ENCODE measurements at regions not wholly inside any gene's neighbourhood (a gene's known extent, or its start where the extent isn't known, plus 50 kb on each side); places are given as distances from the start of the nearest gene placed in this dataset.

GRCh38 chr12:102548543-102548942 is 68.2 kb upstream of the IGF1 start:
- Histone ChIP-seq H3K4me1 (no peaks in the 10 kb centered on the region), H3K4me3 (no peak overlapping the region), H3K9me3 (no peaks in the 10 kb centered on the region), H3K27ac (no peak overlapping the region), H3K27me3 (no peaks in the 10 kb centered on the region), H3K36me3 (no peaks in the 10 kb centered on the region)
- WGBS, 2 donors (ENCODE audit: low coverage in 1 of 2): 8 to 36% methylated on average over 3 of the region's 3 CpGs
- no peak for DNase-seq
- intact Hi-C loops (cut with DNase I; ENCODE audit: low total_unique reads): no loop called here
- in situ Hi-C loops (cut with MboI; ENCODE audit: low pct_ligation_motif_present in 1 of 4, low pct_unique_long_range_greater_than_20kb in 1 of 4, low sequenced_read_pairs in 3 of 4): no loop called here
- TF ChIP-seq, protein P1, sequence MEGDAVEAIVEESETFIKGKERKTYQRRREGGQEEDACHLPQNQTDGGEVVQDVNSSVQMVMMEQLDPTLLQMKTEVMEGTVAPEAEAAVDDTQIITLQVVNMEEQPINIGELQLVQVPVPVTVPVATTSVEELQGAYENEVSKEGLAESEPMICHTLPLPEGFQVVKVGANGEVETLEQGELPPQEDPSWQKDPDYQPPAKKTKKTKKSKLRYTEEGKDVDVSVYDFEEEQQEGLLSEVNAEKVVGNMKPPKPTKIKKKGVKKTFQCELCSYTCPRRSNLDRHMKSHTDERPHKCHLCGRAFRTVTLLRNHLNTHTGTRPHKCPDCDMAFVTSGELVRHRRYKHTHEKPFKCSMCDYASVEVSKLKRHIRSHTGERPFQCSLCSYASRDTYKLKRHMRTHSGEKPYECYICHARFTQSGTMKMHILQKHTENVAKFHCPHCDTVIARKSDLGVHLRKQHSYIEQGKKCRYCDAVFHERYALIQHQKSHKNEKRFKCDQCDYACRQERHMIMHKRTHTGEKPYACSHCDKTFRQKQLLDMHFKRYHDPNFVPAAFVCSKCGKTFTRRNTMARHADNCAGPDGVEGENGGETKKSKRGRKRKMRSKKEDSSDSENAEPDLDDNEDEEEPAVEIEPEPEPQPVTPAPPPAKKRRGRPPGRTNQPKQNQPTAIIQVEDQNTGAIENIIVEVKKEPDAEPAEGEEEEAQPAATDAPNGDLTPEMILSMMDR (IDR thresholded peaks at IDR 0.05): no peak
- TF ChIP-seq EP300 (IDR thresholded peaks at IDR 0.05; ENCODE audit: low read depth): no peak
- no peak for TF ChIP-seq POLR2AphosphoS5 (IDR thresholded peaks at IDR 0.05)
- TF ChIP-seq POLR2A (IDR thresholded peaks at IDR 0.05): no peak

DNA sequence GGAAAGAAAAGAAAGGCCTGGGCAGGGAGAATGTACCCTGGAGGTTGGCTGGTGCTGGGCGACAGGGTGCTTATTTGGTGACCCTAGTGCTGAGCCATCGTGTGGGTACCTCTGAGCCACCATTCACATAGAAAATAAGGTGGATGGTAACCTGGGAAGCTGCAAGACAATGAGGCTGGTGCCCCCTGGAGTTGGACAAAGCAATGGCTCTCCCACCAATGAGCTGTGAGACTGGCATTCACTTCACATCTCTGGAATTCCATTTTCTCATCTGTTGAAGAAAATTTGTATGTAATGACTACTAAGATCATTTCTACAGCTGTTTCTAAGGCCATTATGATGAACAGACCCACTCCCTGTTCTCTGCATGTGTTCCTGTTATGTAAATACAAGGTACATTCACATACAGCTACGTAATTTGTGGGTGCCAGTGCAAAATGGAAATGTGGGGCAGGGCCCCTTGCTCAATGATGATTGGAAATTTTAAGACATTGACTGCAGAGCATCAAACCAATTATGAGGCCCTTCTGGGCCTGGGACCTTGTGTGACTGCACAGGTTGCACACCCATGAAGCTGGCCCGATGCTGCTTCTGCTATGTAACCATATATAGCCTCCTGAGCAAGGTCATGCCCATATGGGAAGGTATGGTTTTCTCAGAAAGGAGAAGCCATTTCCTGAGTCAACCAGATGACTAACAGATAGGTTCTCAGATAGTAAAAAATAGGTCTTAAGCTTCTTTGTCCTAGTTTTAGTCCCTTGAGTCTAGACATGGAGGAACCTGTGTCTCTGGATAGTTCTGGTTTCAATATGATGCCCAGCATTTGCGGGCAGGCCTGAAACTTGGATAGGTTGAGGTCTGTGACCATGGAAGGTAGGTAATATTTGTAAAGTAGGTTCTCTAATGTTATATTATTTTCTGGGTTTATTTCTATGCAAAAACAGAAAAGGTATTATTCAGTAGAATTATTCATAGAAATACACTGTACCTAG is 63.4 kb upstream of the IGF1 start:
- DNase-seq: no peak
- H3K4me3 ChIP-seq: no peak overlapping the region
- no peaks in the 10 kb centered on the region for H3K36me3 ChIP-seq
- no peaks in the 10 kb centered on the region for H3K4me1 ChIP-seq
- H3K9me3 ChIP-seq: no peaks in the 10 kb centered on the region
- no peaks in the 10 kb centered on the region for H3K27me3 ChIP-seq
- no peak overlapping the region for H3K27ac ChIP-seq
- in situ Hi-C loops (cut with MboI; ENCODE audit: low pct_ligation_motif_present in 1 of 4, low pct_unique_long_range_greater_than_20kb in 1 of 4, low sequenced_read_pairs in 3 of 4) (no loop called here), intact Hi-C loops (cut with DNase I; ENCODE audit: low total_unique reads) (no loop called here)
- 71 to 72% methylated on average over 2 to 5 of the region's 5 CpGs for WGBS, 2 donors (ENCODE audit: low coverage in 1 of 2)
- TF ChIP-seq EP300 (IDR thresholded peaks at IDR 0.05; ENCODE audit: low read depth): no peak

DNA sequence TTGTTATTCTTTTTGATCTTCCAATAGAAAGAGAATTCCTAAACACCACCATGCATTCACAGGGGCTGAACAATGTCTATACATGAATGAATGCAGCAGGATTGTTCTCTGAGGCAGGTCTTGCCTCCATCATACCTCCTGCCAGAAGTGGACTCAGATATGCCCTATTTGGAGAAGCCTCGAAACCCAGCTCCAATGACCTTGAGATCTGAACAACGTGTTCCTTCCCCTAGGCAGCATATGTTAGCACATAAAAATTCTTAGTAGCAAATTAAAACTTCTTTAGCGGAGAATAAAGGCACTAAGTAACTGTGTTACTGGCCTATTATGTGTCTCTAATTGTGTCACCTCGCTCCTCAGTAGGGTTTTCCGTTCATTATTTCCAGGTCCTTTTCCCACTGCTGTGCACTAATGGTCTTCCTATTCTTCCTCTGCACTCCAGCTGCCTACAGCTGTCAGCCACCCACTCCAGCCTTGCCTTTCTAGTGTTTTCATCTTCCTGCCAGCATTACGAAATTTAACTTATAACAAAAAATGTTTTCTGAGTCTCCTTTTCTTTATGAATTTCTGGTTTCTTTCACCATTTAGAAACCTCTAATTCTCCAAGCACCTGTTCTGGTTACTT is 62.6 kb upstream of the IGF1 start:
- DNase-seq: no peak
- no peaks in the 10 kb centered on the region for H3K27me3 ChIP-seq
- H3K36me3 ChIP-seq: no peaks in the 10 kb centered on the region
- H3K4me1 ChIP-seq: no peaks in the 10 kb centered on the region
- intact Hi-C loops (cut with DNase I; ENCODE audit: low total_unique reads): no loop called here
- no peaks in the 10 kb centered on the region for H3K9me3 ChIP-seq
- no peak overlapping the region for H3K27ac ChIP-seq
- 52 to 53% methylated on average over 6 of the region's 6 CpGs for WGBS, 2 donors (ENCODE audit: low coverage in 1 of 2)
- no peak overlapping the region for H3K4me3 ChIP-seq
- TF ChIP-seq, protein P1 (IDR thresholded peaks at IDR 0.05): no peak
- TF ChIP-seq EP300 (IDR thresholded peaks at IDR 0.05; ENCODE audit: low read depth) (no peak), POLR2A (IDR thresholded peaks at IDR 0.05) (no peak), POLR2AphosphoS5 (IDR thresholded peaks at IDR 0.05) (no peak)
- in situ Hi-C loops (cut with MboI; ENCODE audit: low pct_ligation_motif_present in 1 of 4, low pct_unique_long_range_greater_than_20kb in 1 of 4, low sequenced_read_pairs in 3 of 4): no loop called here

DNA sequence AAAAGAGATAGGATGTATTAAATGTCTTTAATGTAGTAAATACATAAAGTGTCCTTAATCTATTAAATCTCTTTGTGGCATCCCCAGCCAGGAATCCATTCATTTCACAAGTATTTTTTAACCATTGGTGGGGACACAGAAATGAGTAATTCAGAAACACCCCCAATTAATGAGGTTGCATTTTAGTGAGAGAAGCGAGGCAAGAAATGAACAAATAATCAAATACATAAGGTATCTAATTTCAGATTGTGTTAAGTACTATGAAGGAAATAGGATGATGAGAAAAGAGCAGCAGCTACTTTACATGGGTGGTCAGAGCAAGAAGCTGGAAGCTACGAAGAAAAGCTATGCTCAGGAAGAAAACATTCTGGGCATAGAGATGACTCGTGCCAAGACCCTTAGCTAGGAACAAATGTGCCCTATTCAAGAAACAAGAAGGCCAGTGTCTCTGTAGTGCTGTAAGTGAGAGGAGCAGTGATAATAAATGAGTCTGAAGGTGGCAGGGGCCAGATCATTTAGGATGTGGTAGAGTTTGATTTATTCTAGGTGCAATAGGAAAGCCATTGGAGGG is 60.5 kb upstream of the IGF1 start:
- Histone ChIP-seq H3K9me3 (no peaks in the 10 kb centered on the region), H3K4me3 (no peak overlapping the region), H3K4me1 (no peaks in the 10 kb centered on the region), H3K27me3 (no peaks in the 10 kb centered on the region), H3K27ac (no peak overlapping the region), H3K36me3 (no peaks in the 10 kb centered on the region)
- in situ Hi-C loops (cut with MboI; ENCODE audit: low pct_ligation_motif_present in 1 of 4, low pct_unique_long_range_greater_than_20kb in 1 of 4, low sequenced_read_pairs in 3 of 4): no loop called here
- TF ChIP-seq EP300 (IDR thresholded peaks at IDR 0.05; ENCODE audit: low read depth): no peak
- TF ChIP-seq POLR2A (IDR thresholded peaks at IDR 0.05): no peak
- TF ChIP-seq, protein P1 (IDR thresholded peaks at IDR 0.05): no peak
- no peak for TF ChIP-seq POLR2AphosphoS5 (IDR thresholded peaks at IDR 0.05)
- no peak for DNase-seq
- intact Hi-C loops (cut with DNase I; ENCODE audit: low total_unique reads): no loop called here
- WGBS, 2 donors (ENCODE audit: low coverage in 1 of 2): 68 to 74% methylated on average over 3 of the region's 3 CpGs
